GM21737 (cell line): ENCODE measurements at regions not wholly inside any gene's neighbourhood (a gene's known extent, or its start where the extent isn't known, plus 50 kb on each side); places are given as distances from the start of the nearest gene placed in this dataset.

ENCODE experiments used
- ATAC-seq: cut with Tn5 transposase; IDR thresholded peaks from one replicate; pipeline ENCODE4 v1.9.1; 2021; ENCODE audit warnings: mild to moderate bottlenecking, moderate library complexity; ENCODE audit not compliant: unreplicated experiment

DNA sequence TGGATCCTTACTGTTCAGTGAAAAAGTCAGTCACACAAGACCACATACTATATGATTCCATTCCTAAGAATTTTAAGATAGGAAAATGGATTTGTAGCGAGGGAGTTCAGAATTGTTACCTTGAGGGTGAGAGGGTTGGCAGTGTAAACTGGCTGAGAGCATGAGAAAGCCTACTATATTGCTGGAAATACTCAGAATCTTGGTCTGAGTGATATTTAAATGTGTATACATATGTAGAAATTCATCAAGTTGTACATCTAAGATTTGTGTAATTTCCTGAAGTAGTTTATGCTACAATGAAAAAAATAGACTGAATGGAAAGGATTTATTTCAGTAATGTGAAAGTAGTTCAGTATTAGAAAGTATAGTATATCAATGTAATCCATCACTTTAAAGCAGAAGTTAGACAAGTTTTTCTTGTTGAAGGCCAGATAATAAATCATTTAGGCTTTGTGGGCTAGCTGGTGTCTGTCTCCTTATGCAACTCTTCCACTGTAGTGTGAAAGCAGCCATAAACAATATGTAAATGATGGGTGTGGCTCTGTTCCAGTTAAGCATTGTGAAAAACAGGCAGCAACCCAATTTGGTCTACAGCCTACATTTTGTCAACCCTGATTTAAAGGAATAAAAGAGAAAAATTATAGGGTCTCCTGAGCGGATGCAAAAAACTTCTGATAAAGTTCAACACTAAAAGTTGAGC lies 127.2 kb upstream of the THY1 start:
- ATAC-seq: no peak

DNA sequence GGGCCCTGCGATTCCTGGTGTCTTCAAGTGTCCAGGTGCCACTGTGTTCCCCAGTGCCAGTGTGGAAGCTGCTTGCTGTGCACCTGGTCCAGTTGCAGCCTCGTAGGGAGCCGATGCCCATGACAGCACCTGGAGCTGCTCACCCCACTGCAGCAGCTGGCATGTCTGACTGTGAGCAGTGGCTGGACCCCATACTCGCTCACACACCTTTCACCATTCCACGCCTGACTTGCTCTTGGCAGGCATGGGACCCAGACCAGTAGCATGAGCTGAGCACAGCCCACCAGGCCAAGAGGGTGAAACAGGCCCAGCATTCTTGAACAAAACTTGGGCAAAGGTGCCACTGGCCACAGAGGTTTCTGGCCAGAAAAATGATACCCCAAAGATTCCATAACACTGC lies 124.5 kb upstream of the THY1 start:
- ATAC-seq: no peak

DNA sequence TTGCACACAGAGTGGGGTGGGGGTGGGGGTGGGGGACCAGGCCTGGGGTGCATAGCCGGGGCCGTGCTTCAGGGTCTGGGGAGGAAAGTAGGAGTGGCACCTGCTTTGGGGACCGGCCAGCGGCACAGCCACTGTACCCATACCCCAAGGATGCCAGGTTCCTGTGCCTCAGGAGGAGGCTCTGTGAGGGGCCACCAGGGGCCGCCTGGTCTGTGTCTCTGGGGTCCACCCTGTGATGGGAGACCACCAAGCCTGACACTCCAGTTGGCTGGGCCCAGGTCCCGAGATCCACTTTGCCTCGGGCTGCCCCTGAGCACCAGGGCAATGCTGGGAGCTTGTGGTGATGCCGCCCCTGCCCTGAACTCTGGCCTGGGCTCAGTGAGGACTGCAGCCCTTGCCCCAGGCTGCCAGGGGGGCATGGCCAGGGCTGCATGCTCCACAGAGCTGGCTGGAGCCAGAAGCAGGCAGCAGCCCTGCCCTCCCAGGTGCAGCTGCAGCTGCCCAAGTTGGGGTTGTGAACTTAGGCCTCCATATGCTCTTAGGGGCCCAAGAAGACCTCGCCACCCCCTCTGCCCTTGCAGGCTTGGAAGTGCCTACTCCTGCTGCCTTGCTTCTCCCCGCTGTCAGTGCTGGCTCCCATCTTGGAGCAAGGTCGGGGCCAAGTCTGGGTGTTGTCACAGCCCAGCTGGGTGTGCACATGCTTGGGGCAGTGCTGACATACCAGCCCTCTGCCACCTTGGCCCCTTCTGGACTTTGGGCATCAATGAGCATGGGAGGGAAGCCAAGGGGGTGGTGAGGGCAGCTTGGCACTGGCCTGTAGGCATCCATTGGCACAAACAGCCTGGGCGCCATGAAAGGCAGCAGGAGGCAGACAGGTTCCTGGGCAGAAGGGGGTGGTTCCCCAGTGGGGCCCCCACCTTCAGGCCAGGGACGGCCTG lies 123.3 kb upstream of the THY1 start:
- no peak for ATAC-seq

DNA sequence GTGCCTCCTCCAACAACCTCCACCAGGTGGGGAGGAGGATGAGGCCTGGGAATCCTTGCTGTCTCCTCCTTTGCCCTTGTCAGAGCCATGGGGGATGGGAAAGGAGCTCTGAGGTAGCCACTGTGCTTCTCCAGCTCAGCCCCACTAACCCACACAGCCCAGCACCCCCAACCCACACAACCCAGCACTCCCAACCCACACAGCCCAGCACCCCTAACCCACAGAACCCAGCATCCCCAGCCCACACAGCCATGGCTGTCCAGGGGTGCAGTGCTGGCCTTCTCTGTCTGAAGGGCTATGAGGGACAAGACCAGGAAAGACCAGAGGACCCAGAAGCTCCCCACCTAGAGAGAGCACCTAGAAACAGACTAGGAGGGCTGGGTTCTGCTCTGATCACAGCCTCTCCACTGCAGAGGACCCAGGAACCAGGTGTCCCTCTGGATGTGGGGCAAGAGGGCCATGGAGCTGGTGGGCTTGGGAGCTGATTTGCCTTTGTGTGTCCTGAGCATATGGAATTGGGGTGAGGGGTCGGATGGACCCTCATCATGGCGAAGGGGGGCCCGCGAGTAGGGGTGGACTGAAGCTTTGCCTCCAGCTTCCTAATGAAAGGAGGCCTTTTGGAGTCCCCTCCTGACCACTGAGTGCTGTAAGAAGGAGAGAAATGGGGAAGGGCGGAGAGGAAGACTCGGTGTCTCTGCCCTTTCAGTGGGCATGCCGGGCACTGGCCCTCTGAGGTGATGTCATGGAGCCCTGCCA lies 117.6 kb upstream of the THY1 start:
- no peak for ATAC-seq

DNA sequence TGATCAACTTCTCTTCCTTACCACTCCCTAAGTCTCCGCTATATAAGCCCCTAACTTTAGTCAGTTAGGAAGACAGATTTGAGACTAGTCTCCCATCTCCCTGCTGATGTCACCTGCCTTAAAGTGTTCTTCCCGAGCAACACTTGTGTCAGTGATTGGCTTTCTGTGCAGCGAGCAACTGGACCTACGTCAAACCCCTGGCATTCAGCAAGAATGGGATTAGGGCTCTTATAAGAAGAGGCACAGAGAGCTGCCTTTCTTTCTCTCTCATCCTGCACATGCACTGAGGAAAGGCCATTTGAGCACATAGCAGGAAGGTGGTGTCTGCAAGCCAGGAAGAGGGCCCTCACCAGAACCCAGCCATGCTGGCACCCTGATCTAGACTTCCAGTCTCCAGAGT lies 116.6 kb upstream of the THY1 start:
- no peak for ATAC-seq

DNA sequence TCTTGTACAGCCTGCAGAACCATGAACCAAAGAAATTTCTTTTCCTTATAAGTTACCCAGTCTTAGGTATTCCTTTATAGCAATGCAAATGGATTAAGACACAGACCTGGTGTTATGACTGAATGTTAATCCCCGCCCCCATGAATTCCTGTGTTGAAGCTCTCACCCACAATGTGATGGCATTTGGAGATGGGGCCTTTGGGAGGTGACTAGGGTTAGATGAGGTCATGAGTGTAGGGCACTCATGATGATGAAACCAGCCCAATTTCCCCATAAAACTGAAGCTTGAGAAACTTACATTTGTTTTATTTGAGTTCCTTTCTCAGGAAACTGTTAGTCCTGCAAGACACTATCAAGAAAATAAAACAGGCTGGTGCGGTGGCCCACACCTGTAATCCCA lies 115.8 kb upstream of the THY1 start:
- no peak for ATAC-seq

DNA sequence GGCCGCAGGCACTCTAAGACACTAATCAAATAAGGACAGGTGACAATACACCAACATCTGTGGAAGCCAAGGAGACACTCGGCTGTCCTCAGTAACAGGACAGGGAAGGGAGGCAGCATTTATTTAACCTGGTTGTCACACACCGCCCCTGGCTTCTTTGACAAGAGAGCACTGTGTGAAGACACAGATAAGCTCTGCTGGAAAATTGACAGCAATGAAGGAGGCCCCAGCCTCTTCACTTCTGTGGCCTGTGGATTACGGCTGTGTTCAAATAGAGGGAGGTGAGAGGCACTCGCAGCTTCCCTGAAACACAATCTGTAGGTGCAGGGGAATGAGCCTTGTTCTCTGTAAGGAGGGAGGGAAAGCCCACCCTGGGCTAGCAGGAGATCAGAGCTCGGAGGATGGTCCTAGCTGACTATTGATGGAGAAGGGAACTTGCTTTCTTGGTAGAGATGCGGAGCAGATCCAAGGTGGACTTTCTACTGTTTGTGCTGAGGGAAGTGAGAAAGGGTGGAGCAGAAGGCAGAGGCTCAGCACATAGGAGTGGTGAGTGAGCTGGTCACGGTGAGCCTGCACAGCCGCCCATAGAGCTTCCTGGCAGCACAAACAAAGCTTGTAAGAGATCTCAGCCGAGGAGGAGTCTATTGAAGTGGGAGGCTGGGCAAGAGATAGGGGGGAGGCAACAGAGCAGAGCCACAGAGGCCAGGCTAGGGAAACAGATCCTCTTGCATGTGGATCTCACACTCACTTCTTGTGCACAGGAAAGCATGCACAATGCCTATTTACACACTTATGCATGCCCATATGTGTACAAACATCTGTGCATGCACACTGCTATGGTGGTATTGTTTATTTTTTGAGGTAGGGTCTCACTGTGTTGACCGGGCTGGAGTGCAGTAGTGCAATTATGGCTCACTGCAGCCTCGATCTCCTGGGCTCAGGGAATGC lies 114.6 kb upstream of the THY1 start:
- ATAC-seq: no peak

DNA sequence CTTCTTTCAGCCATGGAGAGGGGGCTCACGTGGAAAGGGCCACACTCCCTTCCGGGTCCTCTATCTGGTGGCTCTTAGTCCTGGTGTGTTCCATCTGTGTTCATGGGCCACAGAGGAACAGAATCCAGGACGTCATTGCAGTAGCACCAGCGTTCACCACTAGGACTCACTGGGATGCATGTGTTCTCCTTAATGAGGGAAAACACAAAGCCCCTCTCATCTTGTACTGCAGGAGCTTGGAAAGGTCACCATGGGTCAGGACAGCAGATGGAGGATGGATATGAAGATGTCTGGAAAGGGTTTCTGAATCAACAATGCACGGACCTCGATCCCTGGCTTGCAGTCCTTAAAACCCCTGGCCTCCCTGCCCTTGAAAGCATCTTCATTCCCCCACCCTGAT lies 113.8 kb upstream of the THY1 start:
- ATAC-seq: no peak

DNA sequence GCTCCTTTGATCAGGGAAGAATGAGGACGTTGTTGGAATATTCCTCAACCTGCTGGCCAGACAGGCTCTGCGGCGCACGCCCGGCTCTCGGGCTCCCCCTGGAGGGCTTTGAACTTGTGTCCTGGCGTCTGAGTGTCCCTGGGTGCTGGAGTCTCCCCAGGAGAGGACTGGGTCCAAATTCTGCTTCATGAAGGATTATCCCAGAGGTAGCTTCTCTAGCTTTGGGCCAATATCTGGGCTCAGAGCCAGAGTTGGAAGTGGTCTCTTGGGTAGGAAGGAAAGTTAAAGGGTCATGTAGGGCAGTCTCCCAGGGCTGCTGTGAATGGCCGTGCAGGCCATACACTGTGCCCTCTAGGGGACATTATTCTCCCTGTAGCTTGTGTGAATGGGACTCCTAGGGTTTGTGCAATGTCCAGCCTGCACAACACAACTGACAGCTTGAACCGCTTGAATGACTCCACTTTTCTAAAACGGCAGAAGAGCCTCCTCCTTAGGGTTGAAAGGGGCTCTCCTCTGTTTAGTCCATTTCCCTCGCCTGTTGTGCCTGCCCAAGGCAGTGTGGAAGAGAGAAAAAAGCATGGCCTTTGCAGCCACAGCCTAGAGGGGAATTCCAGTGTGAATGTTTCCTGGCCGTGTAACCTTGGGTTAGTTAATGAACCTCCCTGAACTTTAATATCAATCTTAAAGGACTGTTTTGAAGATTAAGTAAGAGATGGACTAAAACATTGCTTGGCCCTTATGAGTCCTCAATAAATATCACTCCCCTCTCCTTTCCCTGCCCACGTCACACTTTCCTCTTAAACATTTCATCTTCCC lies 111.2 kb upstream of the THY1 start:
- no peak for ATAC-seq

DNA sequence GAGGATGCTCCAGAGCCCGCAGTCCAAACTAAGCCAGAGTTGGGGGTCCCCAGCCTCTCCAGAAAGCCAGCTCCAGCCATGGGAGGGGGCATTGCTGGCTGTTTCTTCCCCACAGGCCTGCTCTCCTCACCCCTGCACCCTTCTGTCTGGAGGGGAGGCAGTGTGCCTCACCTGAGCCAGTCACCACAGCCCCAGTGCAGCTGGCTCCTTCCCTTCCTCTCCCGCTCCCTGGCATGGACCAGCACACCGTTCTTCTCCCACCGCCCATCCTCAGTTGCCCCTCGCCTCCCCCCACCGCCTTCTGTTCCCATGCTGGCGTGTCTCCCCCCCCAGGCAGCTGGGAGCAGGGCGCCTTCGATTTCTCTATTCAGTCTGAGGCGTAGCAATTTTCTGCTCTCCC lies 110.5 kb upstream of the THY1 start:
- no peak for ATAC-seq

DNA sequence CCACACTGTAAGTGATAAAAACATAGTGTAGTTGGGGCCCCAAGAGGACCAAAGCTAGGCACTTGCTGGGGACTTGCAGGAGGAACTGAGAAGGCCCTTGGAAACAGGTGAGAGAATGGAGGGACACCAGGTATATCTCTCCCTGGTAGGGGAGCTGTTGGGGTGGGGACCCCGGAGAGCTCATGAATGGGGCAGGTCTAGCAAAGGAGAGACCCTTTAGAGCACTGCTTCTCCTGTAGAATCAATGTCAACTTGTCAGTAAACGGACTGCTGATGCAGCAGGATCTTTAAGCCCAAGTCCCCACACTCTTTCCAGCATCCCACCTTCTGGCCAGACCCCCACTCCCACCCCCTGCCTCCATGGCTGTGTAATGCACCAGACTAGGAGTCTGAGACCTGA lies 109.6 kb upstream of the THY1 start:
- ATAC-seq: no peak

DNA sequence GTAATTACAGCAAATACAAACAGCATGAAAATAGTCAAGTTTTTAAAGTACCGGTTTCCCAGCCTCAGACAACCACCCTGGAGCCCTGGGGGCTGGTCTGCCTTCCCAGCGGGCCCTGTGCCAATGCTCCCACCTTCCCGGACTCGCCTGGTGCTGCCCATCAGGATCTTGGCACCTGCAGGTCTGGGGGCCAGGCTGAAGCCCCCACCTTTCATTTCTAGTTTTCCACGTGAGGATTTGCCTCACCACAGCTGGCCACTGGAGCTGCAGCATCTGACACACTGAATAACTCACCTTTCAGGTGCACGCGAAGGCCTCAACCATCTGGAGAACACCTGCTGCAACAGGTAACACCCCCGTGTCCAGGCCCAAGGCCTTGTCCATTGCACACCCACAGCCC lies 108.7 kb upstream of the THY1 start:
- ATAC-seq: no peak

DNA sequence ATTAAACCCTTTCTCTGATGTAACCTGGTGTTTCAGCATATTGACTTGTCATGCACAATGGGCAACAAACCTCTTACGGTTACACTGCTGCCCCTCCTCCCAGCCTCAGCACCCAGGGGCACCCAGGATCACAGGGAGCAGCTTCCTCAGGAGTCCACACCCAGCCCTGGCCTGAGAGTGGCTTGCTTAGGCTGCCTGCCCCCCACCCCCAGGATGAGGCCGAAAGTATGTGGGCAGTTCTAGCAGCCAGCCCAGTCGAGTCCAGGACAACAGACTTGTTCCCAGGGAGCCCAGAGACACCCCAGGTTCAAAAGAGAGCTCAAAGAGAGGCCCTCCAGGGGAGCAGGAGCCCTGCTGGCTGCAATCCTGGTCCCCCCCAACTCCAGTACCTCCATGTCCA lies 108.1 kb upstream of the THY1 start:
- ATAC-seq: no peak

DNA sequence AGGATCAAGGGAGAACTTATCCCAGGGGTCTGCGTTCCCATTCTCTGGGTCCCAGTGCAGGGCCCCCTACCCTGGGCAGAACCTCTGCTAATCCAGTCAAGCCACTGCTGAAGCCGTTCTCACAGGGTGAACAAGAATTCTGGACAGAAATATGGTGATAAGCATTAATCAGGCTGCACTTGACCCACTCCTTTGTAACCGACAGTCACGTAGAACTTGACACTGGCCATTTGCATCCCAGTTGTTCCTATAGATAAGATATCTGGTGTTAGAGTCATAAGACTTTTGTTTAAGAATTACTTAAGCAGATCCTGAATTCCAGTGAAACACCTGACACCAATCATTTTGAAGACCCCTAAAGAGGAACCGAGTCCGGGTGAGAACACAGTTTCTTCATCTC lies 107.5 kb upstream of the THY1 start:
- no peak for ATAC-seq

DNA sequence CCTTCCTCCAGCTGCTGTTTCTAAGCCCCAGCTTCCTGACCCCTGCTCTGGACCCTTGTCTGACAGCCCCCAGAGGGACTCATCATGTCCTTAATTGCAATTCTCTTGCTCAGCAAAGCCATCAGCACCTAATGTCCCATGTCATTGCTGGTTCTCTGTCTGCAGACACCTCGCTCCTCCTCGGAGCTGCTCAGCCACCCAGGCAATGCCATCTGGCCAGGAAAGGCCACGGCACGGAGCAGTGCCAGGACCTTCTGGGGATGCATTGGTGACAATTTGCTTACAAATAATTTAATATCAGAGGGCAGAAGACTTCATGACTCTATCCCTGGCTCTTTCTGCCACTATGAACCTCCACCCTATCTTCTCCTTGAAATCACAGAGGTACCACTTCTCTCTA lies 107.0 kb upstream of the THY1 start:
- ATAC-seq: no peak

DNA sequence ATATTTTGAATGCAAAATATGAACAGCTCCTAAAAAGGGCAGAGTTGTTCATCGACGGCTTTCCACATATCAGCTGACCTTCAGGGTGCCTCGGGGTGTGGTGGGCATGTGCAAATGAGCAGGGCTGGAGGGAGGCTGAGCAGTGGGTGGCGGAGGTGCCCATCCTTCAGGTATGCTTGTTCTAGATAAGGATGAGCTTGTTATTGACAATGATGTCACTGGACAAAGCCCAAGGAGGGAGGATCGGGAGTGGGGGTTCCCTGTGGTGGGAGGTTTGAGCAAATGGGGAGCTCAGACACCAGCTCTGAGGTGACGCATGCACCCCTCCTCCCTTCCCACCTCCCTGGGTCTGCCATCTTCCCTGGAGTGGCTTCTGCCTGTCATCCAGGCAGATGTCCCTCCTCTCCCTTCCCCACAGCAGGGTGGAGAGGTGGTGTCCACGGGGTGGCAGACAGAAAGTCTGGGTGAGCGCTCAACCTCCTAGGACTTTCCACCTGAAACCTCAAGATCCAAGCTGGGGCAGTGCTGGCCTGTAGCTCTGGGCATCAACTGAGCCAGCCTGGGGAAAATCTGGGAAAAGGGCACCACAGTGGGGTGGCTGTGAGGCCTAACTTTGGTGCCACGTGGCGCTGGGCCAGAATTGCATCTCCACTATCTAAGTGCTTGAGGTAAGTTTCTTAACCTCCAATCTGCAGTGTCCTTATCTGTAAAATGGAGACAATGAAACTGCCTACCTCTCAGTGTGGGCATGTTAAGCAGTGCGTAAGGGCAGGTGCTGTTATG lies 106.3 kb upstream of the THY1 start:
- ATAC-seq: no peak

DNA sequence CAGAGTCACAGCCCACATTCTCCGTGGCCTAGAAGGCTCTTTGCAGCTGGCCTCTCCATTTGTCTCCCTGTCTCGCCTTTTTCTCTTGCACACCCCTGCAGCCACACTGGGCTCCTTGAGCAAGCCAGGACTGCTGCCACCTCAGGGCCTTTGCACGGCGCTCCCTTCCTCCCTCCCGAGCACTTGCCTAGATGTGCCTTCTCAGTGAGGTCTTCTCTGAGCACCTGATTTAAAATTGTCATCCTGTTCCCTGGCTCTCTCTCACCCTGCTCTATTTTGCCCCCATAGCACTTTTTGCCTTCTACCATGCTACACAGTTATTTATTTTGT lies 102.9 kb upstream of the THY1 start:
- ATAC-seq: no peak

DNA sequence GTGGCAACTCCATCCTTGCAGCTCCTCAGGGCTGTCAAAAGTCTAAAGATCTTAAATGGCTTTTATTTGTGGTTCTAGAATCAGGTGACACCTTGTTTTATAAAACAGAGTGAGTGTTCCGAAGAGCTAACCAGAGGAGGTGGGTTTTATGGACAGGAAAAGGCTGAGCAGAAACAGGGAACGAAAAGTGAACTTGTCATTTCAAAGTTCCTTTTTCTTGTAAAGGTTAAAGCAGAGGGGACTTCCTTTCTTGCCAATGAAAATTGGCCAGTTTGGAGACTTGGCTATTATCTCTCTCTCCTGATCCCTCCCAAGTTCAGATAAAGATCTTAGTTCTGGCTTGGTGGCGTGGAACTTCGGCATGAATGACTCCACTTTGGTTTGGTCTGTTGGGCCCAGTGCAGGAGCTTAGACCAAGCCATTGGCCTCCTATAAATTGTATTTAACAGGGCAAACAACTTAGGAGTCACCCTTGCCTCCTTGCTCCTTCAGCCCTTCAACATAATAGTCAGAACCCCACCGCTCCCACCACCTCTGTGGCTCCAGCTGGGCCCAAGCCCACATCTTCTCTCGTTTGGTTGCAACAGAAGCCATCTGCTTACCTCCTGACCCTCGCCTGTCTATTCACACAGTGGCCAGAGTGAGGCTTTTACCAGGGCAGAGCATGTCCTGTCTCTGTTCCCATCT lies 102.4 kb upstream of the THY1 start:
- no peak for ATAC-seq
